Upper lobe of right lung (tissue), 1 donor: ENCODE measurements at regions not wholly inside any gene's neighbourhood (a gene's known extent, or its start where the extent isn't known, plus 50 kb on each side); places are given as distances from the start of the nearest gene placed in this dataset.

ENCODE experiments used
- ATAC-seq: fragments of 200-7000 bp; cut with Tn5 transposase; one replicate; pipeline ENCODE4 v1.9.1; 2020; ENCODE audit warnings: mild to moderate bottlenecking, moderate library complexity
- DNase-seq: peaks from one replicate; pipeline ENCODE4 v3.0.0-alpha.2; 2020
- H3K27ac ChIP-seq: fragments of 200-600 bp; one replicate; pipeline ENCODE4 v1.8.0; 2022
- H3K27me3 ChIP-seq: fragments of 200-600 bp; one replicate; pipeline ENCODE4 v1.8.0; 2022; ENCODE audit warnings: mild to moderate bottlenecking
- H3K36me3 ChIP-seq: fragments of 200-600 bp; one replicate; pipeline ENCODE4 v1.8.0; 2022
- H3K4me1 ChIP-seq: fragments of 200-600 bp; one replicate; pipeline ENCODE4 v1.8.0; 2022
- H3K4me3 ChIP-seq: fragments of 200-600 bp; one replicate; pipeline ENCODE4 v1.8.0; 2022; ENCODE audit warnings: mild to moderate bottlenecking
- H3K9me3 ChIP-seq: fragments of 200-600 bp; one replicate; pipeline ENCODE4 v1.8.0; 2022
- intact Hi-C: fragments of 100-400 bp; cut with DNase I; formaldehyde crosslinking; loops from one replicate; pipeline ENCODE4 v1.11.0; 2022
- TF ChIP-seq, protein P1 (sequence below): fragments of 200-600 bp; IDR thresholded peaks from one replicate; pipeline ENCODE4 v1.8.0; 2022; ENCODE audit warnings: antibody characterized with exemption
- donor health status: DM: no; HTN: yes; CAD: no; lungs with severe emphysema.

DNA sequence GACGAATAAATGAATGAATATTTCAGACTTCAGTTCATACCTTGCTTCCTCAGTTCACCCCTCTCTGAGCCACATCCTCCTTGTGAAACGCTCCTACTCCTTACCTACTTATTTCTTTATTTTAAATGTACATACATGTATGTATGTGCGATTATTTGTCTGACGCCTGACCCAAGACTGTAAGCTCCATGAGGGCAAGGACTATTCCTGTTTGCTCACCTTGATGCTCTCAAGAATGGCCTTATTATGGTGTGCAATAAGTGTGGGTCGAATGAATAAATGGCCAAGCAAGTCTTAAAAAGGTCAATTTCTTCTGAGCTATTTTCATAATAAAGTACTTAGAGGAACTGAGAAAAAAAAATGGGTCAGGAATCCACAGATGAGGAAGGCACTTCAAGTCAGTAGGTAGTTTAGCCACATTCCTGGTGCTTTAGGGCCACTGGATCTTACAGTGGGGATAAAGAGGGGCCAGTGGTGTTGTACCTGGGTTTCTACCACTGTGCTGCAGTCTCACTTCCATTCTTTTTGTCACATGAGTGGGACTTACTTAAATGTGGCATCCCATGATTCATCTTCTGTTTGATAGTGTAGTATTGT is 74.7 kb downstream of the SDC1 start:
- intact Hi-C loops: no loop called here
- Histone ChIP-seq H3K9me3 (no peaks in the 10 kb centered on the region), H3K27ac (no peak overlapping the region), H3K4me3 (no peak overlapping the region), H3K36me3 (no peaks in the 10 kb centered on the region), H3K4me1 (peaks cover 11% of the 10 kb centered on the region), H3K27me3 (no peaks in the 10 kb centered on the region)
- no peak for DNase-seq
- ATAC-seq: no peak
- TF ChIP-seq, protein P1, sequence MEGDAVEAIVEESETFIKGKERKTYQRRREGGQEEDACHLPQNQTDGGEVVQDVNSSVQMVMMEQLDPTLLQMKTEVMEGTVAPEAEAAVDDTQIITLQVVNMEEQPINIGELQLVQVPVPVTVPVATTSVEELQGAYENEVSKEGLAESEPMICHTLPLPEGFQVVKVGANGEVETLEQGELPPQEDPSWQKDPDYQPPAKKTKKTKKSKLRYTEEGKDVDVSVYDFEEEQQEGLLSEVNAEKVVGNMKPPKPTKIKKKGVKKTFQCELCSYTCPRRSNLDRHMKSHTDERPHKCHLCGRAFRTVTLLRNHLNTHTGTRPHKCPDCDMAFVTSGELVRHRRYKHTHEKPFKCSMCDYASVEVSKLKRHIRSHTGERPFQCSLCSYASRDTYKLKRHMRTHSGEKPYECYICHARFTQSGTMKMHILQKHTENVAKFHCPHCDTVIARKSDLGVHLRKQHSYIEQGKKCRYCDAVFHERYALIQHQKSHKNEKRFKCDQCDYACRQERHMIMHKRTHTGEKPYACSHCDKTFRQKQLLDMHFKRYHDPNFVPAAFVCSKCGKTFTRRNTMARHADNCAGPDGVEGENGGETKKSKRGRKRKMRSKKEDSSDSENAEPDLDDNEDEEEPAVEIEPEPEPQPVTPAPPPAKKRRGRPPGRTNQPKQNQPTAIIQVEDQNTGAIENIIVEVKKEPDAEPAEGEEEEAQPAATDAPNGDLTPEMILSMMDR: no peak

DNA sequence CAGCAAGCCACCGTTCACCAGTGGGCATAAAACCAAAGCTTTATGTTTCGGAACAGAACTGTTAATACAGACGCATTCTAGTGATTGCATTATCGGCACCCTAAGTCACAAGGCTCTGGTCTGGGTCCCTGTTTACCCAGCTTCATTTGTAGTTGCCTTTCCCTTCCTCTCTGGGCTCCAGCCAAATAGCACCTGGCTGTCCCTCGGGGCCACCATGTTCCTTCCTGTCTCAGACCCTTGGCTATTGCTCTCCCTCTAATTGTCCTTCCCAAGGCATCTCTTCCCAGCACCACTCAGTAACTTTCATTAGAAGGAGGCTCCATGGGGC is 75.3 kb downstream of the SDC1 start:
- DNase-seq: no peak
- no peaks in the 10 kb centered on the region for H3K36me3 ChIP-seq
- TF ChIP-seq, protein P1: no peak
- ATAC-seq: no peak
- no peak overlapping the region for H3K4me3 ChIP-seq
- peaks cover 11% of the 10 kb centered on the region for H3K4me1 ChIP-seq
- intact Hi-C loops: no loop called here
- no peaks in the 10 kb centered on the region for H3K27me3 ChIP-seq
- no peaks in the 10 kb centered on the region for H3K9me3 ChIP-seq
- H3K27ac ChIP-seq: no peak overlapping the region

DNA sequence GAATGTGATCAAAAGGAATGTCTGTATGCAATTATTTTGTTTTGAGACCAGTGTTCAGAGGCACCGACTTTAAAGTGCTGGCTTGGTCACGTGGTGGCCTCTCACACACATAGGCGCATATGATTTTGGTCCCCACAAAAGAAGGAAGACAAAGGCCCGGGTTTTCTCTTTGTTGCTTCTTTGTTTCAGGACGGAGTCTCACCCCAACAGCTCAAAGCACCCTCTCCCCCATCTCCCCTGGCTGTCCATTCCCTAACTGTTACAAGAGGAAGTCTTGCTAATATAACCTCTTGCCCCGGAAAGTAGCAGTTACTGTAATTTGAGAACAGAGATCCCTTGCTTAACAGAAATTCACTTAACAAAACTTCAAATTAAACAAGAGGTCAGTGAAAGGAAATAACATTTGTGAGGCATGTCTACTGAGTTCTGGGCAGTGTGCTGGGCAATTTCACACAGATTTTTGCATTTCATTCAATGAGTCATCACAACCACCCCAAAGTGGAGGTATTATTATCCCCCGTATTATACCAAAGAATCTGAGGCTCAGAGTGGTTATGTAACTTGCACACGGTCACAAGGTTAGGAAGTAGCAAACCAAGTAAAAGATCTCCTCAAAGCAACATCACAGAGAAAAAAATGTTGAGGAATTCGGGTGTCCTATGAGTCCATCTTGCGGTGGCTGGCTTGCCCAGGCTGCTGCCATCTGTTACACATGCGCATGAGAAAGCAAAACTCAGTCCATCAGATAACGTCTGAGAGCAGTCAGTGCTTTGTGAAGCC is 75.8 kb downstream of the SDC1 start:
- H3K9me3 ChIP-seq: no peaks in the 10 kb centered on the region
- H3K36me3 ChIP-seq: no peaks in the 10 kb centered on the region
- TF ChIP-seq, protein P1: no peak
- no peak overlapping the region for H3K4me3 ChIP-seq
- peak; percentile 7 for ATAC-seq
- peaks cover 11% of the 10 kb centered on the region for H3K4me1 ChIP-seq
- no peak for DNase-seq
- H3K27ac ChIP-seq: no peak overlapping the region
- no peaks in the 10 kb centered on the region for H3K27me3 ChIP-seq
- intact Hi-C loops: no loop called here

DNA sequence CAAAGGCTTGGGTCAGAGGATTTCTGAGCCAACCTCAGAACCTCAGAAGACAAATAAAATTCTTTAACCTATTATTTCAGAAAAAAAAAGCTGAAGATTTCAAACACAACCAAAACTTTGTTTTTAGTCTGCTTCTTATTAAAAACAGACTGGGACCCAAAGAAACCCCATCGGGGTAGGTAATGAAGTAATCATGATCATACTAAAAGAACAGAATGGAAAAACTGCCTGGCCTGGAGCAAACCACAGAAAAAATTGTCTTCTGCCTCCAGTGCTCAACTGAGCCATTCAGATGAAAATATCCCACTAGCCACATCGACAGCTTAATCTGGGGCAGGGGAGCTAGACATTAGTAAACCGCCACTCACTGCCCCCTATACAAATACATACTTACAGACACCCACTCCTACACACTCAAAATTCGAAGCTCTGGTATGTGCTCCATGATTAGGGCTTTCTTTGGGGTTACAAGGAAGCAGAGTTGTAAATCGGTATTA is 76.5 kb downstream of the SDC1 start:
- Histone ChIP-seq H3K27ac (no peak overlapping the region), H3K4me3 (no peak overlapping the region), H3K36me3 (no peaks in the 10 kb centered on the region), H3K4me1 (peaks cover 11% of the 10 kb centered on the region), H3K27me3 (no peaks in the 10 kb centered on the region), H3K9me3 (no peaks in the 10 kb centered on the region)
- TF ChIP-seq, protein P1: no peak
- ATAC-seq (no peak), DNase-seq (no peak)
- intact Hi-C loops: no loop called here

DNA sequence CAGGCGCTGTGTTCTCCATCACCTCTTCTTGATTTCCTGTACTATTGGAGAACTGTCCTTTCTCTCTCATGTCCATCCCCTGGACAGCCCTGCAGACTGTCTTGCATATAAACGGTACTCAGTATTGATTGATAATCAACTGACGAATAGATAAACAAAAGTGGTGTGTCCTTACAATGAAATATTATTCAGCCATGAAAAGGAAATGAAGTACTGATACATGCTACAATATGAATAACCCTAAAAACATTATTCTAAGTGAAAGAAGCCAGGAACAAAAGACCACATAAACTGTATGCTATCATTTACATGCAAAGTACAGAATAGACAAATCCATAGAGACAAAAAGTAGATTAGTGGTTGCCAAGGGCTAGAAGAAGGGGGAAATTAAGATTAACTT is 77.6 kb downstream of the SDC1 start:
- intact Hi-C loops: no loop called here
- no peak for ATAC-seq
- TF ChIP-seq, protein P1: no peak

More for the DNA sequence above, 77.6 kb downstream of the SDC1 start:
- Histone ChIP-seq H3K27me3 (no peaks in the 10 kb centered on the region), H3K27ac (no peak overlapping the region), H3K4me1 (peaks cover 11% of the 10 kb centered on the region), H3K9me3 (no peaks in the 10 kb centered on the region), H3K36me3 (no peaks in the 10 kb centered on the region), H3K4me3 (no peak overlapping the region)
- no peak for DNase-seq
